Ishikawa (cell line): ENCODE measurements at regions not wholly inside any gene's neighbourhood (a gene's known extent, or its start where the extent isn't known, plus 50 kb on each side); places are given as distances from the start of the nearest gene placed in this dataset.

Source experiments
- CEBPB ChIP-seq: IDR thresholded peaks from 2 replicates; pipeline ENCODE4 v1.6.1; 2012
- CREB1 ChIP-seq: IDR thresholded peaks from 2 replicates; pipeline ENCODE4 v1.6.1; 2012; ENCODE audit warnings: low read depth
- EGR1 ChIP-seq: IDR thresholded peaks from 2 replicates; pipeline ENCODE4 v1.6.1; 2012
- EP300 ChIP-seq: IDR thresholded peaks from 2 replicates; pipeline ENCODE4 v1.6.1; 2012; ENCODE audit warnings: borderline replicate concordance
- FOXM1 ChIP-seq: IDR thresholded peaks from 2 replicates; pipeline ENCODE4 v1.6.1; 2012; ENCODE audit warnings: low read depth, borderline replicate concordance
- MAX ChIP-seq: IDR thresholded peaks from 2 replicates; pipeline ENCODE4 v1.6.1; 2012
- NFIC ChIP-seq: IDR thresholded peaks from 2 replicates; pipeline ENCODE4 v1.6.1; 2012
- RAD21 ChIP-seq: IDR thresholded peaks from 2 replicates; pipeline ENCODE4 v1.6.1; 2012; ENCODE audit warnings: low read depth
- REST ChIP-seq: IDR thresholded peaks from 2 replicates; pipeline ENCODE4 v1.6.1; 2012; ENCODE audit warnings: low read depth, mild to moderate bottlenecking
- TAF1 ChIP-seq: IDR thresholded peaks from 2 replicates; pipeline ENCODE4 v1.6.1; 2012; ENCODE audit warnings: low read depth, mild to moderate bottlenecking
- TCF12 ChIP-seq: IDR thresholded peaks from 2 replicates; pipeline ENCODE4 v1.6.1; 2012; ENCODE audit warnings: low read depth
- TEAD4 ChIP-seq: IDR thresholded peaks from 2 replicates; pipeline ENCODE4 v1.6.1; 2012
- USF1 ChIP-seq: IDR thresholded peaks from 2 replicates; pipeline ENCODE4 v1.6.1; 2012
- YY1 ChIP-seq: IDR thresholded peaks from 2 replicates; pipeline ENCODE4 v1.6.1; 2012; ENCODE audit warnings: low read depth
- ZBTB7A ChIP-seq: IDR thresholded peaks from 2 replicates; pipeline ENCODE4 v1.6.1; 2012; ENCODE audit warnings: low read depth

DNA sequence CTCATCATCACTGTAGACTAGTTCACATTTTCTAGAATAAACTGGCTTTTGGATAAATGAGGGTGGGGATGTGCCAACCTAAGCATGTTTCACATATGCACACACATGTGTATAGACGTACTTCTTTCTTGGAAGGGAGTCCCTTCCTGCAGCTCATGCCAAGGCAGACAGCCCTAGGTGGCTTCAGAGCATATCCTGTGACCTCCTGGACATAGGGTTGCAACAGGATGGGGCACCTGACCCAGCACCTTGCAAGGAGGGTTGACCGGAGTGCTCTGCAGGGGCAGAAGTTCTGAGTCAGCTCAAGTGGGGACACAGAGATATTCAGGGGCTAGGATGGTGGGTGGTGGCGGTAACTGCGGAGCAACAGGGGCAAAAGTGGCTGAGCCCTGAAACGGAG lies 68.6 kb upstream of the RALGAPA2 start:
- no peak for TF ChIP-seq MAX
- TF ChIP-seq EGR1 = no peak
- no peak for TF ChIP-seq CEBPB
- TF ChIP-seq EP300 = no peak
- TF ChIP-seq TCF12 = no peak
- TF ChIP-seq YY1 = no peak
- no peak for TF ChIP-seq CREB1
- TF ChIP-seq ZBTB7A = no peak
- TF ChIP-seq TAF1 = no peak
- TF ChIP-seq USF1 = no peak
- no peak for TF ChIP-seq FOXM1
- no peak for TF ChIP-seq NFIC

DNA sequence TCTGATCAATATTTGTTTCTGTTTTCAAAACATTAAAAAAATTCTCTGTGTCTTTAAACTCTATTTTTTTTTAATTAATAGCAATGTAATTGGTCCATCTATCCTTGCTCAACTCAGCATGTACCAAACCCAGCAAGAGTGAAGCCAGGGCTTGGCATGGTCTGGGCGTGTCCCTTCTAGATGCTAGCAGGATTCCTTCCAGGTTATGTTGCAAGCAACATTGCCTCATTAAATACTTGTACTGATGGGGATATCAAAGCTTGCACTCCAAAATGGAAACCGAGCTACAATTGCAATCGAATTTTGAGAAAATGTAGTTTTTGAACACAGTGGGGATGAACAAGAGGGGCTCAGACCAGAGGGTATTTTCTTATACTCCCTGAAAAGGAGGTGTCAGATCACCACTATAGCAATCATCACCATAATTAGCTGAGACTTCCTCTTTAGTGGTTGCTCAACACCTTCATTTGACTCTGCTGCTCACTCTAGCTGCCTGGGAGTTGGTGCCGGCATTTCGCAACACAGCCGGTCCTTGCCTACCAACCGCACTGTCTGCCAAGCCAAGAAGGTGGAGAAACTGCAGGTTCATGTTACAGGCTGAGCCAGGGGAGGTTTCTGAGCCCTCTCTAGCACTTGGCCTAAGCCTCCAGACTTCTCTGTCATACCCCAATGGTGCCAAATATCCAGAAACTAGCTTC lies 67.8 kb upstream of the RALGAPA2 start:
- no peak for TF ChIP-seq ZBTB7A
- TF ChIP-seq CREB1 = no peak
- no peak for TF ChIP-seq USF1
- peak; percentile 23; the same call in 1 of the 2 replicates for TF ChIP-seq EP300
- no peak for TF ChIP-seq EGR1
- TF ChIP-seq REST = no peak
- no peak for TF ChIP-seq YY1
- TF ChIP-seq CEBPB = peak; percentile 99
- peak; percentile 27; the same call in 1 of the 2 replicates for TF ChIP-seq TEAD4
- TF ChIP-seq TAF1 = no peak
- no peak for TF ChIP-seq TCF12
- no peak for TF ChIP-seq FOXM1
- TF ChIP-seq MAX = no peak
- TF ChIP-seq NFIC = peak; percentile 58
- peak; percentile 18 for TF ChIP-seq RAD21

GRCh38 chr20:20778676-20779075 lies 66.2 kb upstream of the RALGAPA2 start:
- TF ChIP-seq USF1 (no peak), TEAD4 (no peak), FOXM1 (no peak), EP300 (no peak), TCF12 (no peak), MAX (no peak), CREB1 (no peak), RAD21 (no peak), CEBPB (no peak), YY1 (no peak), ZBTB7A (no peak), TAF1 (no peak), EGR1 (no peak)

GRCh38 chr20:20772497-20773085 lies 60.1 kb upstream of the RALGAPA2 start:
- TF ChIP-seq MAX (no peak), USF1 (no peak), TAF1 (no peak), FOXM1 (no peak), CEBPB (no peak), CREB1 (no peak), RAD21 (no peak), EP300 (no peak), EGR1 (no peak), YY1 (no peak), TEAD4 (no peak), NFIC (no peak), TCF12 (no peak), ZBTB7A (no peak), REST (no peak)
